Fibroblast of the aortic adventitia (primary cell): ENCODE measurements at regions not wholly inside any gene's neighbourhood (a gene's known extent, or its start where the extent isn't known, plus 50 kb on each side); places are given as distances from the start of the nearest gene placed in this dataset.
"Not testable (repeated sequence)": the region's sequence is repeated elsewhere in the genome, so short reads cannot be mapped to it uniquely, and the experiment has no call there.

Source experiments
- DNase-seq: peaks from one replicate; pipeline ENCODE4 v3.0.0-alpha.2; 2010; ENCODE audit warnings: low read depth
- H3K4me3 ChIP-seq: 2 replicates; pipeline ENCODE4 v1.5.1; 2011; ENCODE audit warnings: low read depth, mild to moderate bottlenecking, control low read depth, low read length, moderate library complexity
- CTCF ChIP-seq: IDR thresholded peaks from 2 replicates; pipeline ENCODE4 v1.5.1; 2011; ENCODE audit warnings: mild to moderate bottlenecking, low read length, control low read depth, inconsistent platforms; ENCODE audit not compliant: insufficient read depth

- no peak overlapping the region for H3K4me3 ChIP-seq
- TF ChIP-seq CTCF: no peak
- no peak for DNase-seq
These were observed 505.4 kb upstream of the ZP4 start for GRCh38 chr1:238396140-238396539.

- DNase-seq: no peak
- no peak overlapping the region for H3K4me3 ChIP-seq
- no peak for TF ChIP-seq CTCF
These were observed 493.7 kb upstream of the ZP4 start for GRCh38 chr1:238384381-238384780.

GRCh38 chr1:238380167-238380566, 489.4 kb upstream of the ZP4 start:
- no peak for DNase-seq
- no peak for TF ChIP-seq CTCF
- no peak overlapping the region for H3K4me3 ChIP-seq

- H3K4me3 ChIP-seq, DNase-seq: not testable (repeated sequence)
These were observed 488.7 kb upstream of the ZP4 start for GRCh38 chr1:238379446-238379845.

GRCh38 chr1:238377280-238377919, 486.7 kb upstream of the ZP4 start:
- H3K4me3 ChIP-seq: no peak overlapping the region
- DNase-seq: no peak
- no peak for TF ChIP-seq CTCF

- no peak for TF ChIP-seq CTCF
- H3K4me3 ChIP-seq: no peak overlapping the region
- DNase-seq: no peak
These were observed 479.9 kb upstream of the ZP4 start for GRCh38 chr1:238370599-238370998.

- no peak overlapping the region for H3K4me3 ChIP-seq
- no peak for TF ChIP-seq CTCF
- DNase-seq: no peak
These were observed 473.6 kb upstream of the ZP4 start for GRCh38 chr1:238364214-238364892.
